ENCODE measurements at regions not wholly inside any gene's neighbourhood (a gene's known extent, or its start where the extent isn't known, plus 50 kb on each side); places are given as distances from the start of the nearest gene placed in this dataset.
A peak's percentile ranks its signal among the peaks of the same experiment; 100 is the strongest.
"Not testable (repeated sequence)": the region's sequence is repeated elsewhere in the genome, so short reads cannot be mapped to it uniquely, and the experiment has no call there.

- H3K4me1 ChIP-seq (ENCODE audit: low read length), result peaks cover 27% of the 10 kb centered on the region
- H2AFZ ChIP-seq (ENCODE audit: low read depth, low read length); H3K4me3 ChIP-seq (ENCODE audit: low read length); H3K36me3 ChIP-seq (replicated peaks; ENCODE audit: low read depth, low read length); H3K4me2 ChIP-seq (ENCODE audit: low read length); H3K9ac ChIP-seq (ENCODE audit: low read length); H3K27me3 ChIP-seq (ENCODE audit: low read depth, low read length); H3K27ac ChIP-seq (ENCODE audit: low read length); H3K9me3 ChIP-seq (ENCODE audit: insufficient read depth, low read length); H3K79me2 ChIP-seq (ENCODE audit: low read length): not testable (repeated sequence)
- peaks cover 18% of the 10 kb centered on the region; the same call in 1 of the 2 replicates for H4K20me1 ChIP-seq (ENCODE audit: insufficient read depth, low read length)
These were observed 313.9 kb downstream of the BCL2L11 start for GRCh38 chr2:111434608-111434939.

- H3K27ac ChIP-seq (ENCODE audit: low read length), result peak overlapping the region; percentile 34; the same call in 1 of the 2 replicates
- not testable (repeated sequence) for H3K4me2 ChIP-seq (ENCODE audit: low read length); H3K9me3 ChIP-seq (ENCODE audit: insufficient read depth, low read length); H3K9ac ChIP-seq (ENCODE audit: low read length); H2AFZ ChIP-seq (ENCODE audit: low read depth, low read length); H3K36me3 ChIP-seq (replicated peaks; ENCODE audit: low read depth, low read length); H3K79me2 ChIP-seq (ENCODE audit: low read length); H3K4me3 ChIP-seq (ENCODE audit: low read length); H3K27me3 ChIP-seq (ENCODE audit: low read depth, low read length)
- H3K4me1 ChIP-seq (ENCODE audit: low read length), result peaks cover 28% of the 10 kb centered on the region
- peaks cover 20% of the 10 kb centered on the region; the same call in 1 of the 2 replicates for H4K20me1 ChIP-seq (ENCODE audit: insufficient read depth, low read length)
These were observed 315.0 kb downstream of the BCL2L11 start for GRCh38 chr2:111435553-111436310.

GRCh38 chr2:111436411-111436810, 315.7 kb downstream of the BCL2L11 start:
- H3K9ac ChIP-seq (ENCODE audit: low read length); H3K27ac ChIP-seq (ENCODE audit: low read length); H3K36me3 ChIP-seq (replicated peaks; ENCODE audit: low read depth, low read length); H3K4me3 ChIP-seq (ENCODE audit: low read length); H3K4me2 ChIP-seq (ENCODE audit: low read length); H2AFZ ChIP-seq (ENCODE audit: low read depth, low read length); H3K27me3 ChIP-seq (ENCODE audit: low read depth, low read length); H3K79me2 ChIP-seq (ENCODE audit: low read length); H3K9me3 ChIP-seq (ENCODE audit: insufficient read depth, low read length): not testable (repeated sequence)
- Histone ChIP-seq H4K20me1 (ENCODE audit: insufficient read depth, low read length) (peaks cover 20% of the 10 kb centered on the region; the same call in 1 of the 2 replicates), H3K4me1 (ENCODE audit: low read length) (peaks cover 28% of the 10 kb centered on the region)

- H3K9ac ChIP-seq (ENCODE audit: low read length); H3K27me3 ChIP-seq (ENCODE audit: low read depth, low read length); H3K36me3 ChIP-seq (replicated peaks; ENCODE audit: low read depth, low read length); H3K4me3 ChIP-seq (ENCODE audit: low read length); H3K79me2 ChIP-seq (ENCODE audit: low read length); H3K9me3 ChIP-seq (ENCODE audit: insufficient read depth, low read length); H2AFZ ChIP-seq (ENCODE audit: low read depth, low read length): not testable (repeated sequence)
- Histone ChIP-seq H4K20me1 (ENCODE audit: insufficient read depth, low read length) (peaks cover 18% of the 10 kb centered on the region; the same call in 1 of the 2 replicates), H3K27ac (ENCODE audit: low read length) (peak overlapping the region; percentile 40; the same call in 1 of the 2 replicates), H3K4me1 (ENCODE audit: low read length) (peaks cover 21% of the 10 kb centered on the region), H3K4me2 (ENCODE audit: low read length) (0 out of 2 replicates have a peak overlapping the region, but pooled peaks have one; percentile 4)
These were observed 316.7 kb downstream of the BCL2L11 start for GRCh38 chr2:111437288-111437990.

- not testable (repeated sequence) for H3K79me2 ChIP-seq (ENCODE audit: low read length); H3K27ac ChIP-seq (ENCODE audit: low read length); H2AFZ ChIP-seq (ENCODE audit: low read depth, low read length); H3K36me3 ChIP-seq (replicated peaks; ENCODE audit: low read depth, low read length); H3K4me3 ChIP-seq (ENCODE audit: low read length); H3K27me3 ChIP-seq (ENCODE audit: low read depth, low read length); H3K9me3 ChIP-seq (ENCODE audit: insufficient read depth, low read length); H3K9ac ChIP-seq (ENCODE audit: low read length)
- Histone ChIP-seq H4K20me1 (ENCODE audit: insufficient read depth, low read length) (peaks cover 15% of the 10 kb centered on the region; the same call in 1 of the 2 replicates), H3K4me1 (ENCODE audit: low read length) (peaks cover 17% of the 10 kb centered on the region; the same call in 1 of the 2 replicates), H3K4me2 (ENCODE audit: low read length) (peak overlapping the region; percentile 34; the same call in 1 of the 2 replicates)
These were observed 317.4 kb downstream of the BCL2L11 start for GRCh38 chr2:111438161-111438560.

GRCh38 chr2:111439237-111439636, 318.5 kb downstream of the BCL2L11 start:
- H3K4me3 ChIP-seq (ENCODE audit: low read length); H3K27ac ChIP-seq (ENCODE audit: low read length); H3K4me2 ChIP-seq (ENCODE audit: low read length); H3K9me3 ChIP-seq (ENCODE audit: insufficient read depth, low read length); H3K9ac ChIP-seq (ENCODE audit: low read length); H2AFZ ChIP-seq (ENCODE audit: low read depth, low read length); H3K36me3 ChIP-seq (replicated peaks; ENCODE audit: low read depth, low read length); H4K20me1 ChIP-seq (ENCODE audit: insufficient read depth, low read length); H3K79me2 ChIP-seq (ENCODE audit: low read length); H3K27me3 ChIP-seq (ENCODE audit: low read depth, low read length): not testable (repeated sequence)
- peaks cover 15% of the 10 kb centered on the region; the same call in 1 of the 2 replicates for H3K4me1 ChIP-seq (ENCODE audit: low read length)

- not testable (repeated sequence) for H3K9me3 ChIP-seq (ENCODE audit: insufficient read depth, low read length); H2AFZ ChIP-seq (ENCODE audit: low read depth, low read length); H3K27me3 ChIP-seq (ENCODE audit: low read depth, low read length); H3K27ac ChIP-seq (ENCODE audit: low read length); H4K20me1 ChIP-seq (ENCODE audit: insufficient read depth, low read length); H3K9ac ChIP-seq (ENCODE audit: low read length); H3K36me3 ChIP-seq (replicated peaks; ENCODE audit: low read depth, low read length); H3K79me2 ChIP-seq (ENCODE audit: low read length); H3K4me2 ChIP-seq (ENCODE audit: low read length); H3K4me3 ChIP-seq (ENCODE audit: low read length)
- peaks cover 15% of the 10 kb centered on the region; the same call in 1 of the 2 replicates for H3K4me1 ChIP-seq (ENCODE audit: low read length)
These were observed 320.9 kb downstream of the BCL2L11 start for GRCh38 chr2:111441614-111442013.

GRCh38 chr2:111442767-111443454, 322.2 kb downstream of the BCL2L11 start:
- H3K4me2 ChIP-seq (ENCODE audit: low read length); H3K27me3 ChIP-seq (ENCODE audit: low read depth, low read length); H4K20me1 ChIP-seq (ENCODE audit: insufficient read depth, low read length); H3K9ac ChIP-seq (ENCODE audit: low read length); H2AFZ ChIP-seq (ENCODE audit: low read depth, low read length); H3K9me3 ChIP-seq (ENCODE audit: insufficient read depth, low read length); H3K79me2 ChIP-seq (ENCODE audit: low read length); H3K4me3 ChIP-seq (ENCODE audit: low read length); H3K27ac ChIP-seq (ENCODE audit: low read length); H3K36me3 ChIP-seq (replicated peaks; ENCODE audit: low read depth, low read length): not testable (repeated sequence)
- peaks cover 12% of the 10 kb centered on the region; the same call in 1 of the 2 replicates for H3K4me1 ChIP-seq (ENCODE audit: low read length)

GRCh38 chr2:111444516-111444915, 323.8 kb downstream of the BCL2L11 start:
- H3K79me2 ChIP-seq (ENCODE audit: low read length); H2AFZ ChIP-seq (ENCODE audit: low read depth, low read length); H3K9ac ChIP-seq (ENCODE audit: low read length); H3K9me3 ChIP-seq (ENCODE audit: insufficient read depth, low read length); H3K27me3 ChIP-seq (ENCODE audit: low read depth, low read length); H3K27ac ChIP-seq (ENCODE audit: low read length); H4K20me1 ChIP-seq (ENCODE audit: insufficient read depth, low read length); H3K4me1 ChIP-seq (ENCODE audit: low read length); H3K4me2 ChIP-seq (ENCODE audit: low read length); H3K36me3 ChIP-seq (replicated peaks; ENCODE audit: low read depth, low read length); H3K4me3 ChIP-seq (ENCODE audit: low read length): not testable (repeated sequence)

All from OCI-LY3 (cell line).